C4-2B (cell line): ENCODE measurements at regions not wholly inside any gene's neighbourhood (a gene's known extent, or its start where the extent isn't known, plus 50 kb on each side); places are given as distances from the start of the nearest gene placed in this dataset.

ENCODE experiments used
- ZFX ChIP-seq: fragments of 450-650 bp; IDR thresholded peaks from 2 replicates; pipeline ENCODE4 v1.6.1; 2017
- TF ChIP-seq, protein P1 (sequence below): fragments of 450-650 bp; conservative IDR thresholded peaks from 2 replicates; pipeline ENCODE4 v1.5.1; 2017; ENCODE audit warnings: mild to moderate bottlenecking

DNA sequence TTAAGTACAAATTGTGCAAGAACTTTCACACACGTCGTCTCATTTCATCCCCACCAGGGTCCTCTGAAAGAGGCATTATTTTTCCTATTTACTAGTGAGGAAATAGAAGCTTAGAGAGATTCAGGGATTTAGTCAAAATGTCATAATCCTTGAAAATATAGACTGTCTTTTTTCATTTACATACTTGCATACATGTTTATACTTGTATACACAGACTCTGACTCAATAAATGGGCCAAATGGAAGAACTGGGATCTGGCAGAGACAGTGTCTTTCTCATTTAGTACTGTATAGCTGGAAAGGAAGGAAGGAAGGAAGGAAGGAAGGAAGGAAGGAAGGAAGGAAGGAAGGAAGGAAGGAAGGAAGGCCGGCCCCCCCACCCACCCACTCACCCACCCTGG lies 357.7 kb upstream of the SOX5 start:
- TF ChIP-seq, protein P1, sequence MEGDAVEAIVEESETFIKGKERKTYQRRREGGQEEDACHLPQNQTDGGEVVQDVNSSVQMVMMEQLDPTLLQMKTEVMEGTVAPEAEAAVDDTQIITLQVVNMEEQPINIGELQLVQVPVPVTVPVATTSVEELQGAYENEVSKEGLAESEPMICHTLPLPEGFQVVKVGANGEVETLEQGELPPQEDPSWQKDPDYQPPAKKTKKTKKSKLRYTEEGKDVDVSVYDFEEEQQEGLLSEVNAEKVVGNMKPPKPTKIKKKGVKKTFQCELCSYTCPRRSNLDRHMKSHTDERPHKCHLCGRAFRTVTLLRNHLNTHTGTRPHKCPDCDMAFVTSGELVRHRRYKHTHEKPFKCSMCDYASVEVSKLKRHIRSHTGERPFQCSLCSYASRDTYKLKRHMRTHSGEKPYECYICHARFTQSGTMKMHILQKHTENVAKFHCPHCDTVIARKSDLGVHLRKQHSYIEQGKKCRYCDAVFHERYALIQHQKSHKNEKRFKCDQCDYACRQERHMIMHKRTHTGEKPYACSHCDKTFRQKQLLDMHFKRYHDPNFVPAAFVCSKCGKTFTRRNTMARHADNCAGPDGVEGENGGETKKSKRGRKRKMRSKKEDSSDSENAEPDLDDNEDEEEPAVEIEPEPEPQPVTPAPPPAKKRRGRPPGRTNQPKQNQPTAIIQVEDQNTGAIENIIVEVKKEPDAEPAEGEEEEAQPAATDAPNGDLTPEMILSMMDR, result no peak
- TF ChIP-seq ZFX, result no peak
